Nephron progenitor cell (in vitro differentiated cells): ENCODE measurements at regions not wholly inside any gene's neighbourhood (a gene's known extent, or its start where the extent isn't known, plus 50 kb on each side); places are given as distances from the start of the nearest gene placed in this dataset.

ENCODE experiments used
- DNase-seq: peaks from one replicate; pipeline ENCODE4 v3.0.0; 2021
- H3K27ac Mint-ChIP-seq: 2 replicates; pipeline ENCODE4 v1.8.0; 2021; ENCODE audit warnings: mild to moderate bottlenecking, moderate library complexity, mixed read lengths
- H3K27me3 Mint-ChIP-seq: 2 replicates; pipeline ENCODE4 v1.8.0; 2021; ENCODE audit warnings: mild to moderate bottlenecking, low read depth, mixed read lengths; ENCODE audit not compliant: poor library complexity
- H3K36me3 Mint-ChIP-seq: 2 replicates; pipeline ENCODE4 v1.8.0; 2021; ENCODE audit warnings: low read depth, mixed read lengths
- H3K4me1 Mint-ChIP-seq: 2 replicates; pipeline ENCODE4 v1.8.0; 2021; ENCODE audit warnings: mixed read lengths
- H3K4me3 Mint-ChIP-seq: 2 replicates; pipeline ENCODE4 v1.8.0; 2021; ENCODE audit warnings: mild to moderate bottlenecking, moderate library complexity, mixed read lengths
- H3K9me3 Mint-ChIP-seq: 2 replicates; pipeline ENCODE4 v1.8.0; 2021; ENCODE audit warnings: mild to moderate bottlenecking, moderate library complexity, mixed read lengths
- CTCF ChIP-seq: fragments of 200-600 bp; sonication (generic); IDR thresholded peaks from 2 replicates; pipeline ENCODE4 v1.5.0; 2021; ENCODE audit warnings: antibody characterized with exemption

- peak; percentile 3 for DNase-seq
- Mint-ChIP-seq H3K27ac (peak overlapping the region; percentile 99), H3K4me1 (peaks cover 24% of the 10 kb centered on the region), H3K9me3 (peaks cover 17% of the 10 kb centered on the region), H3K36me3 (no peaks in the 10 kb centered on the region), H3K4me3 (no peak overlapping the region), H3K27me3 (no peaks in the 10 kb centered on the region)
- TF ChIP-seq CTCF = no peak
Measured at GRCh38 chr9:115672477-115673316, 480.9 kb upstream of the PAPPA start.

- DNase-seq = no peak
- peak overlapping the region; percentile 7 for H3K27ac Mint-ChIP-seq
- H3K9me3 Mint-ChIP-seq = peaks cover 17% of the 10 kb centered on the region
- peaks cover 24% of the 10 kb centered on the region for H3K4me1 Mint-ChIP-seq
- no peak for TF ChIP-seq CTCF
- H3K27me3 Mint-ChIP-seq = no peaks in the 10 kb centered on the region
- no peaks in the 10 kb centered on the region for H3K36me3 Mint-ChIP-seq
- no peak overlapping the region for H3K4me3 Mint-ChIP-seq
Measured at GRCh38 chr9:115673599-115673998, 480.0 kb upstream of the PAPPA start.

- H3K27ac Mint-ChIP-seq = peak overlapping the region; percentile 40
- DNase-seq = no peak
- H3K4me3 Mint-ChIP-seq = no peak overlapping the region
- H3K36me3 Mint-ChIP-seq = no peaks in the 10 kb centered on the region
- H3K9me3 Mint-ChIP-seq = peaks cover 17% of the 10 kb centered on the region
- H3K27me3 Mint-ChIP-seq = no peaks in the 10 kb centered on the region
- H3K4me1 Mint-ChIP-seq = peaks cover 24% of the 10 kb centered on the region
- no peak for TF ChIP-seq CTCF
Measured at GRCh38 chr9:115674091-115674490, 479.5 kb upstream of the PAPPA start.

GRCh38 chr9:115675834-115676233, 477.8 kb upstream of the PAPPA start:
- Mint-ChIP-seq H3K27me3 (no peaks in the 10 kb centered on the region), H3K4me1 (peaks cover 24% of the 10 kb centered on the region), H3K9me3 (peaks cover 17% of the 10 kb centered on the region), H3K4me3 (no peak overlapping the region), H3K27ac (no peak overlapping the region), H3K36me3 (no peaks in the 10 kb centered on the region)
- no peak for TF ChIP-seq CTCF
- no peak for DNase-seq

GRCh38 chr9:115680231-115680630, 473.4 kb upstream of the PAPPA start:
- H3K36me3 Mint-ChIP-seq = no peaks in the 10 kb centered on the region
- no peak overlapping the region for H3K27ac Mint-ChIP-seq
- H3K4me1 Mint-ChIP-seq = no peaks in the 10 kb centered on the region
- H3K27me3 Mint-ChIP-seq = peaks cover 6% of the 10 kb centered on the region
- peaks cover 29% of the 10 kb centered on the region for H3K9me3 Mint-ChIP-seq
- DNase-seq = no peak
- no peak for TF ChIP-seq CTCF
- no peak overlapping the region for H3K4me3 Mint-ChIP-seq

- no peaks in the 10 kb centered on the region for H3K36me3 Mint-ChIP-seq
- H3K9me3 Mint-ChIP-seq = peaks cover 26% of the 10 kb centered on the region
- no peak for TF ChIP-seq CTCF
- H3K27ac Mint-ChIP-seq = no peak overlapping the region
- H3K4me3 Mint-ChIP-seq = no peak overlapping the region
- H3K4me1 Mint-ChIP-seq = no peaks in the 10 kb centered on the region
- H3K27me3 Mint-ChIP-seq = peaks cover 6% of the 10 kb centered on the region
- no peak for DNase-seq
Measured at GRCh38 chr9:115681585-115681984, 472.0 kb upstream of the PAPPA start.
